Panc1 (cell line): ENCODE measurements at regions not wholly inside any gene's neighbourhood (a gene's known extent, or its start where the extent isn't known, plus 50 kb on each side); places are given as distances from the start of the nearest gene placed in this dataset.

Experiments
- ATAC-seq: fragments of 200-7000 bp; cut with Tn5 transposase; 2 replicates; pipeline ENCODE4 v1.9.1; 2020; ENCODE audit warnings: mild to moderate bottlenecking, moderate library complexity
- BruUV-seq: library from RNA; stranded (reverse); fragments of 400-500 nt; replicated peaks from 2 replicates; lab custom pipeline; 2021; lab: Mats Ljungman, UMichigan
- CTCF ChIA-PET: fragments of 300-600 bp; sonication (Branson Sonifier 250); formaldehyde crosslinking; loops from one replicate; lab custom pipeline; 2022; ENCODE audit warnings: antibody characterized with exemption; lab: Charles Lee
- POLR2A ChIA-PET: fragments of 300-600 bp; sonication (Branson Sonifier 250); formaldehyde crosslinking; loops from one replicate; lab custom pipeline; 2022; ENCODE audit warnings: antibody characterized with exemption; lab: Charles Lee
- DNase-seq: peaks from one replicate; pipeline ENCODE4 v3.0.0-alpha.2; 2010; ENCODE audit warnings: low read depth, low spot score
- H3K27ac ChIP-seq: 2 replicates; pipeline ENCODE4 v1.5.1; 2011; ENCODE audit warnings: mild to moderate bottlenecking, low read length, inconsistent platforms
- H3K27me3 ChIP-seq: fragments of 200-500 bp; sonication (Bioruptor generic); 2 replicates; pipeline ENCODE4 v1.6.0; 2014; ENCODE audit warnings: low read length, inconsistent platforms; ENCODE audit not compliant: control insufficient read depth, insufficient read depth
- H3K36me3 ChIP-seq: fragments of 200-500 bp; sonication (Bioruptor generic); 2 replicates; pipeline ENCODE4 v1.5.1; 2014; ENCODE audit warnings: inconsistent platforms, mild to moderate bottlenecking, low read length, moderate library complexity; ENCODE audit not compliant: control insufficient read depth, insufficient read depth
- H3K4me1 ChIP-seq: 2 replicates; pipeline ENCODE4 v1.5.1; 2011; ENCODE audit warnings: inconsistent platforms, mild to moderate bottlenecking, low read length, moderate library complexity; ENCODE audit not compliant: control insufficient read depth, insufficient read depth
- H3K4me3 ChIP-seq, 2 experiments: 2 replicates each; pipeline ENCODE4 v1.5.1; 2011 to 2012; ENCODE audit warnings: low read depth in 2 of 2, low read length in 2 of 2, mild to moderate bottlenecking in 2 of 2, inconsistent platforms in 1 of 2, moderate library complexity in 1 of 2
- H3K9me3 ChIP-seq: fragments of 200-500 bp; sonication (Bioruptor generic); 2 replicates; pipeline ENCODE4 v1.5.1; 2014; ENCODE audit warnings: low read depth, mild to moderate bottlenecking, inconsistent platforms, low read length, moderate library complexity; ENCODE audit not compliant: control insufficient read depth, insufficient read depth
- CTCF ChIP-seq: fragments of 450-650 bp; IDR thresholded peaks from 2 replicates; pipeline ENCODE4 v1.5.1; 2017; ENCODE audit warnings: mild to moderate bottlenecking
- POLR2AphosphoS5 ChIP-seq: IDR thresholded peaks from 2 replicates; pipeline ENCODE4 v1.6.1; 2012; ENCODE audit warnings: mild to moderate bottlenecking, low read depth, low read length, moderate library complexity
- REST ChIP-seq, 2 experiments: IDR thresholded peaks; 2 replicates each; pipeline ENCODE4 v1.6.1; 2011 to 2012; ENCODE audit warnings: low read depth in 2 of 2, control low read depth in 1 of 2, low read length in 1 of 2, mild to moderate bottlenecking in 1 of 2, moderate library complexity in 1 of 2; ENCODE audit not compliant: insufficient read depth in 1 of 2
- SIN3A ChIP-seq: IDR thresholded peaks from 2 replicates; pipeline ENCODE4 v1.6.1; 2012; ENCODE audit warnings: low read depth, mild to moderate bottlenecking, low read length, moderate library complexity, borderline replicate concordance; ENCODE audit not compliant: insufficient read depth
- TCF7L2 ChIP-seq: IDR thresholded peaks from 2 replicates; pipeline ENCODE4 v1.6.1; 2011; ENCODE audit warnings: mild to moderate bottlenecking, low read depth, low read length, inconsistent platforms
- in situ Hi-C: cut with HindIII; loops from 2 replicates; pipeline ENCODE4 v1.10.0; 2016; ENCODE audit warnings: low sequenced_read_pairs, low pct_unique_long_range_greater_than_20kb
- intact Hi-C: fragments of 100-400 bp; cut with micrococcal nuclease; formaldehyde crosslinking; loops from one replicate; pipeline ENCODE4 v1.10.0; 2022; ENCODE audit not compliant: unreplicated experiment

GRCh38 chr15:97804950-97805349 lies 155.6 kb upstream of the ARRDC4 start:
- H3K27ac ChIP-seq, result no peak overlapping the region
- H3K4me3 ChIP-seq, result no peak overlapping the region
- in situ Hi-C loops, result no loop called here
- no peaks in the 10 kb centered on the region for H3K27me3 ChIP-seq
- H3K9me3 ChIP-seq, result no peaks in the 10 kb centered on the region
- no TSS peak for BruUV-seq
- intact Hi-C loops, result no loop called here
- ChIA-PET CTCF (no interaction called here), POLR2A (no interaction called here)
- no peaks in the 10 kb centered on the region for H3K36me3 ChIP-seq
- DNase-seq, result no peak
- ATAC-seq, result no peak
- no peak for TF ChIP-seq SIN3A
- TF ChIP-seq POLR2AphosphoS5, result no peak
- no peaks in the 10 kb centered on the region for H3K4me1 ChIP-seq

GRCh38 chr15:97806766-97807165 lies 153.7 kb upstream of the ARRDC4 start:
- ChIA-PET CTCF (interaction anchor here (0.5 kb wide), 1 partner anchor 173 kb away, joined by 3 read pairs; no protein-coding TSS in a partner anchor), POLR2A (no interaction called here)
- DNase-seq, result no peak
- no TSS peak for BruUV-seq
- Histone ChIP-seq H3K4me3 (no peak overlapping the region), H3K36me3 (no peaks in the 10 kb centered on the region), H3K4me1 (no peaks in the 10 kb centered on the region), H3K9me3 (no peaks in the 10 kb centered on the region), H3K27me3 (no peaks in the 10 kb centered on the region), H3K27ac (no peak overlapping the region)
- TF ChIP-seq CTCF, result no peak
- no peak for TF ChIP-seq TCF7L2
- no peak for TF ChIP-seq SIN3A
- intact Hi-C loops (no loop called here), in situ Hi-C loops (no loop called here)
- ATAC-seq, result no peak

- ATAC-seq (no peak), DNase-seq (no peak)
- no peak for TF ChIP-seq CTCF
- no peak for TF ChIP-seq TCF7L2
- no peak for TF ChIP-seq POLR2AphosphoS5
- no peak for TF ChIP-seq REST (IDR thresholded peaks at IDR 0.05; ENCODE audit: insufficient read depth in 1 of 2, low read depth in 2 of 2, low read length in 1 of 2)
- no peak for TF ChIP-seq SIN3A
- Histone ChIP-seq H3K4me1 (no peaks in the 10 kb centered on the region), H3K27ac (no peak overlapping the region), H3K9me3 (no peaks in the 10 kb centered on the region), H3K4me3 (no peak overlapping the region), H3K27me3 (no peaks in the 10 kb centered on the region), H3K36me3 (no peaks in the 10 kb centered on the region)
- ChIA-PET POLR2A (no interaction called here), CTCF (no interaction called here)
- intact Hi-C loops (no loop called here), in situ Hi-C loops (no loop called here)
- no TSS peak for BruUV-seq
Observed at GRCh38 chr15:97815835-97816234, 144.7 kb upstream of the ARRDC4 start.
